Hepatocyte (in vitro differentiated cells): ENCODE measurements at regions not wholly inside any gene's neighbourhood (a gene's known extent, or its start where the extent isn't known, plus 50 kb on each side); places are given as distances from the start of the nearest gene placed in this dataset.

Source experiments
- DNase-seq: peaks from one replicate; pipeline ENCODE4 v3.0.0-alpha.2; 2016; ENCODE audit warnings: low spot score
- H2AFZ ChIP-seq: fragments of 200-600 bp; sonication (generic); 2 replicates; pipeline ENCODE4 v1.6.0; 2016; ENCODE audit warnings: antibody characterized with exemption, mild to moderate bottlenecking
- H3K27ac ChIP-seq: fragments of 200-600 bp; sonication (generic); 2 replicates; pipeline ENCODE4 v1.5.1; 2016; ENCODE audit warnings: mild to moderate bottlenecking
- H3K27me3 ChIP-seq: fragments of 200-600 bp; sonication (generic); 2 replicates; pipeline ENCODE4 v1.6.1; 2016
- H3K36me3 ChIP-seq: fragments of 200-600 bp; sonication (generic); replicated peaks from 2 replicates; pipeline ENCODE4 v1.5.1; 2016; ENCODE audit warnings: low read depth; ENCODE audit not compliant: insufficient read depth
- H3K4me1 ChIP-seq: fragments of 200-600 bp; sonication (generic); 2 replicates; pipeline ENCODE4 v1.5.1; 2016; ENCODE audit warnings: mild to moderate bottlenecking, moderate library complexity; ENCODE audit not compliant: insufficient read depth
- H3K4me2 ChIP-seq: fragments of 200-600 bp; sonication (generic); 2 replicates; pipeline ENCODE4 v1.6.0; 2016
- H3K4me3 ChIP-seq: fragments of 200-600 bp; sonication (generic); 2 replicates; pipeline ENCODE4 v1.5.1; 2016; ENCODE audit warnings: mild to moderate bottlenecking
- H3K79me2 ChIP-seq: fragments of 200-600 bp; sonication (generic); 2 replicates; pipeline ENCODE4 v1.6.0; 2017; ENCODE audit warnings: mild to moderate bottlenecking
- H3K9me2 ChIP-seq: fragments of 200-600 bp; sonication (generic); replicated peaks from 2 replicates; pipeline ENCODE4 v1.6.0; 2017; ENCODE audit warnings: mild to moderate bottlenecking; ENCODE audit not compliant: insufficient read depth
- H3K9me3 ChIP-seq: fragments of 200-600 bp; sonication (generic); 2 replicates; pipeline ENCODE4 v1.5.1; 2016; ENCODE audit warnings: low read depth, mild to moderate bottlenecking
- H4K20me1 ChIP-seq: fragments of 200-600 bp; sonication (generic); 2 replicates; pipeline ENCODE4 v1.6.0; 2016; ENCODE audit warnings: mild to moderate bottlenecking; ENCODE audit not compliant: insufficient read depth, poor library complexity, severe bottlenecking
- EZH2 ChIP-seq: fragments of 200-600 bp; sonication (generic); IDR thresholded peaks from 2 replicates; pipeline ENCODE4 v1.6.1; 2016; ENCODE audit warnings: antibody characterized with exemption, mild to moderate bottlenecking, borderline replicate concordance
- EZH2phosphoT487 ChIP-seq: fragments of 200-600 bp; sonication (generic); IDR thresholded peaks from one replicate; pipeline ENCODE4 v1.6.1; 2018; ENCODE audit warnings: antibody characterized with exemption, mild to moderate bottlenecking, low read depth, moderate library complexity; ENCODE audit not compliant: unreplicated experiment, severe bottlenecking
- WGBS: methylation state at CpG from one replicate; pipeline ENCODE4 v1.1.6; 2016; ENCODE audit warnings: low lambda C conversion rate; ENCODE audit errors: missing lambda C conversion rate; 5-methylcytosine and 5-hydroxymethylcytosine counted together
- TF ChIP-seq, protein P1 (sequence below): fragments of 200-600 bp; sonication (generic); IDR thresholded peaks from 2 replicates; pipeline ENCODE4 v1.5.1; 2016; ENCODE audit warnings: antibody characterized with exemption, mild to moderate bottlenecking; ENCODE audit not compliant: poor library complexity

DNA sequence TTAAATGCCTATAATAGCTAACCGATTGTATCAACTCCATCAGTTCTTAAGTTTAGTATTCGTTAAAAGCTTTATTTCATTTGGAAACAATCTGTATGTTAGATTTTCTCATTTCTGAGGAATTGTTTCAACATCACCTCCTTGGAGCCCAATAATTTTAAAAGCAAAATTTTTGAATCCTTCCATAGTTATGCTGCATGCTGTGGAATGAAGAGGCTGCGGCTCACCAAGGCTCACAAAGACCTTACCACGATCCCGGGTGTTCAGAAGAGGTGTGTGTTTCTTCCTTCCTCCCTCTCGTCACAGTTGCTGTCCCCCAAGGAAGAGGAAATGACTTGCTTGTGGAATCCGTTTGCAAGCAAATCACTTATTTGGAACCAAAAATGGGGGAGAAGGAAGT lies 143.8 kb downstream of the FGF1 start:
- H3K79me2 ChIP-seq = no peaks in the 10 kb centered on the region
- no peak overlapping the region for H3K27ac ChIP-seq
- no peaks in the 10 kb centered on the region for H3K4me1 ChIP-seq
- no peak for DNase-seq
- H2AFZ ChIP-seq = no peak overlapping the region
- no peaks in the 10 kb centered on the region for H3K9me3 ChIP-seq
- 90% methylated on average over 7 of the region's 7 CpGs for WGBS
- no peak overlapping the region for H3K4me2 ChIP-seq
- H3K27me3 ChIP-seq = no peaks in the 10 kb centered on the region
- no peak for TF ChIP-seq EZH2
- TF ChIP-seq EZH2phosphoT487 = no peak
- TF ChIP-seq, protein P1, sequence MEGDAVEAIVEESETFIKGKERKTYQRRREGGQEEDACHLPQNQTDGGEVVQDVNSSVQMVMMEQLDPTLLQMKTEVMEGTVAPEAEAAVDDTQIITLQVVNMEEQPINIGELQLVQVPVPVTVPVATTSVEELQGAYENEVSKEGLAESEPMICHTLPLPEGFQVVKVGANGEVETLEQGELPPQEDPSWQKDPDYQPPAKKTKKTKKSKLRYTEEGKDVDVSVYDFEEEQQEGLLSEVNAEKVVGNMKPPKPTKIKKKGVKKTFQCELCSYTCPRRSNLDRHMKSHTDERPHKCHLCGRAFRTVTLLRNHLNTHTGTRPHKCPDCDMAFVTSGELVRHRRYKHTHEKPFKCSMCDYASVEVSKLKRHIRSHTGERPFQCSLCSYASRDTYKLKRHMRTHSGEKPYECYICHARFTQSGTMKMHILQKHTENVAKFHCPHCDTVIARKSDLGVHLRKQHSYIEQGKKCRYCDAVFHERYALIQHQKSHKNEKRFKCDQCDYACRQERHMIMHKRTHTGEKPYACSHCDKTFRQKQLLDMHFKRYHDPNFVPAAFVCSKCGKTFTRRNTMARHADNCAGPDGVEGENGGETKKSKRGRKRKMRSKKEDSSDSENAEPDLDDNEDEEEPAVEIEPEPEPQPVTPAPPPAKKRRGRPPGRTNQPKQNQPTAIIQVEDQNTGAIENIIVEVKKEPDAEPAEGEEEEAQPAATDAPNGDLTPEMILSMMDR = no peak
- no peaks in the 10 kb centered on the region for H4K20me1 ChIP-seq
- no peaks in the 10 kb centered on the region for H3K9me2 ChIP-seq
- no peak overlapping the region for H3K4me3 ChIP-seq
- H3K36me3 ChIP-seq = no peaks in the 10 kb centered on the region

DNA sequence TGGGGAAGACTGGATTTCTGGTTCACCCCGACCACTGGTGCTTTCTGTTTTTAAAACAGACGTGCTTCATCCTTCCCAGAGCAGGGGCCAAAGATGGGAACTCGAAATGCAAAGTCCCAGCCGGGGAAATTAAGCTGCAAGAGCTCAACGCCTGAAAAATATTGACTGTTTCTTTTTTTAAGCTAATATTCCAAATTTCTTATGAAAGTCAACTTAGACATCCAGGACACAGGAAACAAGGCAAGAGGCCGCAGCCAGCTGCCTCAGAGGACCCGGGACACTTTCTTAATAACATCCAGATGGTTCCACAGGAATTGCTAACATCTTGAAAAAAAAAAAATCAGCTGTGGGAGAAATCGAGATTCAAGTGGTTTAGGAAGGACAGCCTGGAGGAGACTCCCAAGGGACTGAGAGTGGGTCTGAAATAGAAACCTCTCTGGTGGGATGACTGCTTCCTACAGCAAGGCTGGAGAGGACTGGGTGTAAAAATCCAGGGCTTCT lies 144.9 kb downstream of the FGF1 start:
- H3K4me1 ChIP-seq = no peaks in the 10 kb centered on the region
- no peaks in the 10 kb centered on the region for H4K20me1 ChIP-seq
- H3K27ac ChIP-seq = peak overlapping the region; percentile 3
- H3K27me3 ChIP-seq = no peaks in the 10 kb centered on the region
- 53% methylated on average over 8 of the region's 8 CpGs for WGBS
- H3K36me3 ChIP-seq = no peaks in the 10 kb centered on the region
- DNase-seq = no peak
- H3K9me2 ChIP-seq = no peaks in the 10 kb centered on the region
- H3K4me3 ChIP-seq = no peak overlapping the region
- H3K79me2 ChIP-seq = no peaks in the 10 kb centered on the region
- H3K9me3 ChIP-seq = no peaks in the 10 kb centered on the region
- TF ChIP-seq, protein P1 = no peak
- TF ChIP-seq EZH2 (no peak), EZH2phosphoT487 (no peak)
- H3K4me2 ChIP-seq = peak overlapping the region; percentile 23
- no peak overlapping the region for H2AFZ ChIP-seq

DNA sequence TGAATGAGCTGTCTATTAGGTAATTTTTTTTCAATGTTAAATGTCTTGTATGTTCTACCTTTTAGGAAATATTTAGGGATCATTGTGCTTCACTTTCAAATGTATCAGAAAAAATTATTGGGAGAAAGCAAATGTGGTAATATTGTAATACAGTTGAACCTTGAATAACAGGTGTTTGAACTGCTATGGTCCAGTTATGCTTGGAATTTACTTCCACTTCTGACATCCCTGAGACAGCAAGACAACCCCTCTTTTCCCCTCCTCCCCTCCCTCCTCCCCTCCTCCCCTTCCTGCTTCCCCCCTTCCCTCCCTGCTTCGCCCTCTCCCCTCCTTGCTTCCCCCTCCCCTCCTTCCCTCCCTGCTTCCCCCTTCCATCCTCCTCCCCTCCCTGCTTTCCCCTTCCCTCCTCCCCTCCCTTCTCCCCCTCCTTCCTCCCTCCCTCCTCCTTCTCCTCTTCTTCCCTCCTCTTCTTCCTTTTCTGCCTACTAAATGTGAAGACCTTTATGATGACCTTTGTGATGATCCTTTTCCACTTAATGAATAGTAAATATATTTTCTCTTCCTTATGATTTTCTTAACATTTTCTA lies 146.6 kb downstream of the FGF1 start:
- Histone ChIP-seq H3K79me2 (no peaks in the 10 kb centered on the region), H3K4me2 (no peak overlapping the region), H3K4me3 (no peak overlapping the region), H3K9me2 (no peaks in the 10 kb centered on the region), H4K20me1 (no peaks in the 10 kb centered on the region), H3K27ac (no peak overlapping the region), H3K27me3 (no peaks in the 10 kb centered on the region), H3K4me1 (no peaks in the 10 kb centered on the region), H3K9me3 (no peaks in the 10 kb centered on the region), H2AFZ (no peak overlapping the region), H3K36me3 (no peaks in the 10 kb centered on the region)
- TF ChIP-seq EZH2 (no peak), EZH2phosphoT487 (no peak)
- TF ChIP-seq, protein P1 = no peak
- WGBS = no CpG with 5 or more reads among the region's 1 CpG
- no peak for DNase-seq

DNA sequence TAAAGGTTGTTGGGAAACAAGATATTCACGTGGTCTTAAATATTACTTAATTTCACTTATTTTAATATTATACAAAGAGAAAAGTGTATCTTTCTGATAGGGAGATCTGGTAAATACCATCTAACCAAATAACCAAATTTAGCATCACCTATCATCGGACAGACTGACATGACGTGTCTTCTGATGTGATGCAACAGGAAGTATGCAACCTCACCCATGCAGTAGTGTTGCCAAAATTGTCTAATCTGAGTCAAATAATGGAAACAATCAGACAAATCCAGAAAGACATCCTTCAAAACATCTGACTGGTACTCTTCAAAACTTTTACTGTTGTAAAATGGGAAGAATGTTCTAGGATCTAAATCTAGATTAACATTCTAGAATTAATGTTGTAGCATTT lies 148.0 kb downstream of the FGF1 start:
- no peak overlapping the region for H3K27ac ChIP-seq
- 94% methylated on average over 3 of the region's 3 CpGs for WGBS
- H3K4me1 ChIP-seq = no peaks in the 10 kb centered on the region
- H3K4me3 ChIP-seq = no peak overlapping the region
- no peaks in the 10 kb centered on the region for H3K79me2 ChIP-seq
- no peaks in the 10 kb centered on the region for H3K27me3 ChIP-seq
- H3K36me3 ChIP-seq = no peaks in the 10 kb centered on the region
- no peak for DNase-seq
- H3K4me2 ChIP-seq = no peak overlapping the region
- H3K9me3 ChIP-seq = no peaks in the 10 kb centered on the region
- H2AFZ ChIP-seq = no peak overlapping the region
- H4K20me1 ChIP-seq = no peaks in the 10 kb centered on the region
- no peaks in the 10 kb centered on the region for H3K9me2 ChIP-seq
- TF ChIP-seq EZH2 (no peak), EZH2phosphoT487 (no peak)
- TF ChIP-seq, protein P1 = no peak
